ENCODE measurements at regions not wholly inside any gene's neighbourhood (a gene's known extent, or its start where the extent isn't known, plus 50 kb on each side); places are given as distances from the start of the nearest gene placed in this dataset.

DNA sequence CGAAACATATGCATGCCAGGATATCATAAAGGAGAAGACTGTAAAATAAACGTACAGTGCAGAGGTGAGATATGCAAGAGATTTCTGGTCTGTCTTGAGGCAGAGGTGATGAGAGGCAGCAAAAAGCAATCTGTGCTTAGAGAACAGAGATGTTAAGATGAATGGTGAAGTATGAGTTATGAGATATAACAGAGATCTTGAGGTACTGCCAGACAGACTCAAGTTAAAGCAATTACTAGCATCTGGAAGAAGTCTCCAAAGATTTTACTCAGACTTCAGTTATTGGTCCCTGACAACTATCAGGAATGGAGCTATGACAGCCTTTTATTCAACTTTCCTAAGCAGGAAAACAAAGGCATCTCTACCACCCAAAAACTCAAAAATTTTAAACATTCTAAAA lies 122.8 kb upstream of the DST start:
- 86% methylated on average over 2 of the region's 2 CpGs for WGBS
- TF ChIP-seq, protein P1, sequence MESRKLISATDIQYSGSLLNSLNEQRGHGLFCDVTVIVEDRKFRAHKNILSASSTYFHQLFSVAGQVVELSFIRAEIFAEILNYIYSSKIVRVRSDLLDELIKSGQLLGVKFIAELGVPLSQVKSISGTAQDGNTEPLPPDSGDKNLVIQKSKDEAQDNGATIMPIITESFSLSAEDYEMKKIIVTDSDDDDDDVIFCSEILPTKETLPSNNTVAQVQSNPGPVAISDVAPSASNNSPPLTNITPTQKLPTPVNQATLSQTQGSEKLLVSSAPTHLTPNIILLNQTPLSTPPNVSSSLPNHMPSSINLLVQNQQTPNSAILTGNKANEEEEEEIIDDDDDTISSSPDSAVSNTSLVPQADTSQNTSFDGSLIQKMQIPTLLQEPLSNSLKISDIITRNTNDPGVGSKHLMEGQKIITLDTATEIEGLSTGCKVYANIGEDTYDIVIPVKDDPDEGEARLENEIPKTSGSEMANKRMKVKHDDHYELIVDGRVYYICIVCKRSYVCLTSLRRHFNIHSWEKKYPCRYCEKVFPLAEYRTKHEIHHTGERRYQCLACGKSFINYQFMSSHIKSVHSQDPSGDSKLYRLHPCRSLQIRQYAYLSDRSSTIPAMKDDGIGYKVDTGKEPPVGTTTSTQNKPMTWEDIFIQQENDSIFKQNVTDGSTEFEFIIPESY (IDR thresholded peaks at IDR 0.05) = no peak
- no peak for TF ChIP-seq RXRA (IDR thresholded peaks at IDR 0.05)
- no peak for TF ChIP-seq FOXA2 (IDR thresholded peaks at IDR 0.05)
- no peak for TF ChIP-seq MAX (IDR thresholded peaks at IDR 0.05)
- TF ChIP-seq RAD21 (IDR thresholded peaks at IDR 0.05) = no peak
- TF ChIP-seq, protein P2, sequence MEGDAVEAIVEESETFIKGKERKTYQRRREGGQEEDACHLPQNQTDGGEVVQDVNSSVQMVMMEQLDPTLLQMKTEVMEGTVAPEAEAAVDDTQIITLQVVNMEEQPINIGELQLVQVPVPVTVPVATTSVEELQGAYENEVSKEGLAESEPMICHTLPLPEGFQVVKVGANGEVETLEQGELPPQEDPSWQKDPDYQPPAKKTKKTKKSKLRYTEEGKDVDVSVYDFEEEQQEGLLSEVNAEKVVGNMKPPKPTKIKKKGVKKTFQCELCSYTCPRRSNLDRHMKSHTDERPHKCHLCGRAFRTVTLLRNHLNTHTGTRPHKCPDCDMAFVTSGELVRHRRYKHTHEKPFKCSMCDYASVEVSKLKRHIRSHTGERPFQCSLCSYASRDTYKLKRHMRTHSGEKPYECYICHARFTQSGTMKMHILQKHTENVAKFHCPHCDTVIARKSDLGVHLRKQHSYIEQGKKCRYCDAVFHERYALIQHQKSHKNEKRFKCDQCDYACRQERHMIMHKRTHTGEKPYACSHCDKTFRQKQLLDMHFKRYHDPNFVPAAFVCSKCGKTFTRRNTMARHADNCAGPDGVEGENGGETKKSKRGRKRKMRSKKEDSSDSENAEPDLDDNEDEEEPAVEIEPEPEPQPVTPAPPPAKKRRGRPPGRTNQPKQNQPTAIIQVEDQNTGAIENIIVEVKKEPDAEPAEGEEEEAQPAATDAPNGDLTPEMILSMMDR (IDR thresholded peaks at IDR 0.05; ENCODE audit: low read depth, low read length, missing input control) = no peak
- no peak for TF ChIP-seq TAF1 (conservative IDR thresholded peaks at IDR 0.05)
- no peak for TF ChIP-seq HNF4G (IDR thresholded peaks at IDR 0.05)
- no peak for TF ChIP-seq ATF3 (IDR thresholded peaks at IDR 0.05)
- no peak for TF ChIP-seq HNF4A (conservative IDR thresholded peaks at IDR 0.05)
- no peak for TF ChIP-seq JUND (IDR thresholded peaks at IDR 0.05)
- no peak for TF ChIP-seq GABPA (IDR thresholded peaks at IDR 0.05 in 1 of 2, conservative IDR thresholded peaks at IDR 0.05 in 1 of 2)
- TF ChIP-seq SP1 (IDR thresholded peaks at IDR 0.05) = no peak
- TF ChIP-seq EGR1 (IDR thresholded peaks at IDR 0.05; ENCODE audit: low read depth in 2 of 2) = no peak
- TF ChIP-seq NR2F2 (IDR thresholded peaks at IDR 0.05) = no peak
- TF ChIP-seq YY1 (IDR thresholded peaks at IDR 0.05) = no peak
- no peak for TF ChIP-seq FOXA1 (IDR thresholded peaks at IDR 0.05)
- TF ChIP-seq, protein P3, sequence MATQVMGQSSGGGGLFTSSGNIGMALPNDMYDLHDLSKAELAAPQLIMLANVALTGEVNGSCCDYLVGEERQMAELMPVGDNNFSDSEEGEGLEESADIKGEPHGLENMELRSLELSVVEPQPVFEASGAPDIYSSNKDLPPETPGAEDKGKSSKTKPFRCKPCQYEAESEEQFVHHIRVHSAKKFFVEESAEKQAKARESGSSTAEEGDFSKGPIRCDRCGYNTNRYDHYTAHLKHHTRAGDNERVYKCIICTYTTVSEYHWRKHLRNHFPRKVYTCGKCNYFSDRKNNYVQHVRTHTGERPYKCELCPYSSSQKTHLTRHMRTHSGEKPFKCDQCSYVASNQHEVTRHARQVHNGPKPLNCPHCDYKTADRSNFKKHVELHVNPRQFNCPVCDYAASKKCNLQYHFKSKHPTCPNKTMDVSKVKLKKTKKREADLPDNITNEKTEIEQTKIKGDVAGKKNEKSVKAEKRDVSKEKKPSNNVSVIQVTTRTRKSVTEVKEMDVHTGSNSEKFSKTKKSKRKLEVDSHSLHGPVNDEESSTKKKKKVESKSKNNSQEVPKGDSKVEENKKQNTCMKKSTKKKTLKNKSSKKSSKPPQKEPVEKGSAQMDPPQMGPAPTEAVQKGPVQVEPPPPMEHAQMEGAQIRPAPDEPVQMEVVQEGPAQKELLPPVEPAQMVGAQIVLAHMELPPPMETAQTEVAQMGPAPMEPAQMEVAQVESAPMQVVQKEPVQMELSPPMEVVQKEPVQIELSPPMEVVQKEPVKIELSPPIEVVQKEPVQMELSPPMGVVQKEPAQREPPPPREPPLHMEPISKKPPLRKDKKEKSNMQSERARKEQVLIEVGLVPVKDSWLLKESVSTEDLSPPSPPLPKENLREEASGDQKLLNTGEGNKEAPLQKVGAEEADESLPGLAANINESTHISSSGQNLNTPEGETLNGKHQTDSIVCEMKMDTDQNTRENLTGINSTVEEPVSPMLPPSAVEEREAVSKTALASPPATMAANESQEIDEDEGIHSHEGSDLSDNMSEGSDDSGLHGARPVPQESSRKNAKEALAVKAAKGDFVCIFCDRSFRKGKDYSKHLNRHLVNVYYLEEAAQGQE (IDR thresholded peaks at IDR 0.05) = no peak
- DNase-seq (ENCODE audit: low spot score) = no peak
- no peak overlapping the region for H3K4me3 ChIP-seq (ENCODE audit: low read depth in 1 of 3, low read length in 3 of 3)
- no peaks in the 10 kb centered on the region for H3K9me3 ChIP-seq (ENCODE audit: control insufficient read depth in 4 of 4, low read length in 3 of 4)
- no peaks in the 10 kb centered on the region for H3K36me3 ChIP-seq (ENCODE audit: control insufficient read depth in 4 of 4, insufficient read depth in 3 of 4, low read depth in 1 of 4, low read length in 3 of 4)
- no peaks in the 10 kb centered on the region for H3K27me3 ChIP-seq (ENCODE audit: control insufficient read depth in 4 of 4, insufficient read depth in 4 of 4, low read length in 3 of 4)
- no peak overlapping the region for H3K9ac ChIP-seq (ENCODE audit: low read depth in 1 of 2, low read length in 2 of 2)
- H3K4me1 ChIP-seq (ENCODE audit: control insufficient read depth in 4 of 4, insufficient read depth in 4 of 4, low read length in 3 of 4) = peaks cover 0 to 9% (median 3%) of the 10 kb centered on the region in 4 donors
- H3K27ac ChIP-seq (ENCODE audit: low read depth in 1 of 2, low read length in 2 of 2) = no peak overlapping the region
